H9 (cell line): ENCODE measurements at regions not wholly inside any gene's neighbourhood (a gene's known extent, or its start where the extent isn't known, plus 50 kb on each side); places are given as distances from the start of the nearest gene placed in this dataset.

Experiments used
- DNase-seq: peaks from one replicate; pipeline ENCODE4 v3.0.0-alpha.2; 2017
- H2AFZ ChIP-seq: one replicate; pipeline ENCODE4 v1.6.1; 2013; ENCODE audit warnings: mild to moderate bottlenecking, low read length, control low read depth, moderate library complexity
- H2AK5ac ChIP-seq: 2 replicates; pipeline ENCODE4 v1.6.1; 2013; ENCODE audit warnings: low read length, control low read depth, mixed read lengths; ENCODE audit not compliant: insufficient read length
- H2BK120ac ChIP-seq: one replicate; pipeline ENCODE4 v1.6.1; 2013; ENCODE audit warnings: low read depth, mild to moderate bottlenecking, low read length, control low read depth, inconsistent platforms; ENCODE audit not compliant: poor library complexity, severe bottlenecking
- H2BK12ac ChIP-seq: 2 replicates; pipeline ENCODE4 v1.6.1; 2013; ENCODE audit warnings: low read length, control low read depth, mixed read lengths, low read depth; ENCODE audit not compliant: insufficient read length
- H2BK15ac ChIP-seq: 2 replicates; pipeline ENCODE4 v1.6.1; 2013; ENCODE audit warnings: low read depth, low read length, control low read depth
- H2BK20ac ChIP-seq: one replicate; pipeline ENCODE4 v1.6.1; 2013; ENCODE audit warnings: low read depth, mild to moderate bottlenecking, low read length, control low read depth, inconsistent platforms; ENCODE audit not compliant: poor library complexity, severe bottlenecking
- H2BK5ac ChIP-seq: 2 replicates; pipeline ENCODE4 v1.6.1; 2013; ENCODE audit warnings: low read length, control low read depth, mixed read lengths; ENCODE audit not compliant: insufficient read length
- H3K14ac ChIP-seq: 2 replicates; pipeline ENCODE4 v1.6.1; 2013; ENCODE audit warnings: low read length, control low read depth; ENCODE audit not compliant: insufficient read depth
- H3K18ac ChIP-seq: 2 replicates; pipeline ENCODE4 v1.6.1; 2013; ENCODE audit warnings: low read depth, mild to moderate bottlenecking, mixed read lengths, low read length, control low read depth; ENCODE audit not compliant: insufficient read length
- H3K23ac ChIP-seq: 2 replicates; pipeline ENCODE4 v1.6.1; 2013; ENCODE audit warnings: low read length, control low read depth, mixed read lengths, low read depth; ENCODE audit not compliant: insufficient read length
- H3K23me2 ChIP-seq: 2 replicates; pipeline ENCODE4 v1.6.1; 2013; ENCODE audit warnings: low read depth, mild to moderate bottlenecking, mixed read lengths, low read length, control low read depth; ENCODE audit not compliant: insufficient read length, poor library complexity, severe bottlenecking
- H3K27ac ChIP-seq: 2 replicates; pipeline ENCODE4 v1.5.1; 2013; ENCODE audit warnings: low read length, control low read depth, mixed read lengths, low read depth; ENCODE audit not compliant: insufficient read length
- H3K27me3 ChIP-seq: 2 replicates; pipeline ENCODE4 v1.6.1; 2013; ENCODE audit warnings: low read length, control low read depth, inconsistent platforms; ENCODE audit not compliant: insufficient read depth
- H3K4ac ChIP-seq: 2 replicates; pipeline ENCODE4 v1.6.1; 2013; ENCODE audit warnings: low read depth, mild to moderate bottlenecking, control low read depth, inconsistent platforms, low read length, moderate library complexity
- H3K4me1 ChIP-seq: 2 replicates; pipeline ENCODE4 v1.6.1; 2013; ENCODE audit warnings: low read length, control low read depth, inconsistent platforms; ENCODE audit not compliant: insufficient read depth
- H3K4me2 ChIP-seq: 2 replicates; pipeline ENCODE4 v1.6.1; 2013; ENCODE audit warnings: low read length, control low read depth, mixed read lengths; ENCODE audit not compliant: insufficient read length, insufficient read depth
- H3K56ac ChIP-seq: 2 replicates; pipeline ENCODE4 v1.6.1; 2013; ENCODE audit warnings: low read depth, mild to moderate bottlenecking, mixed read lengths, low read length, control low read depth; ENCODE audit not compliant: insufficient read length
- H3K79me1 ChIP-seq: 2 replicates; pipeline ENCODE4 v1.6.1; 2013; ENCODE audit warnings: low read depth, mild to moderate bottlenecking, moderate library complexity, low read length, control low read depth, inconsistent platforms; ENCODE audit not compliant: insufficient read depth, poor library complexity, severe bottlenecking
- H3K79me2 ChIP-seq: 2 replicates; pipeline ENCODE4 v1.6.1; 2013; ENCODE audit warnings: low read length, control low read depth, inconsistent platforms; ENCODE audit not compliant: insufficient read depth
- H3K9ac ChIP-seq: 2 replicates; pipeline ENCODE4 v1.6.1; 2013; ENCODE audit warnings: low read length, control low read depth, mixed read lengths; ENCODE audit not compliant: insufficient read length; ENCODE audit errors: extremely low read depth
- H3K9me3 ChIP-seq: one replicate; pipeline ENCODE4 v1.6.1; 2013; ENCODE audit warnings: low read depth, low read length, inconsistent platforms; ENCODE audit not compliant: control insufficient read depth
- H3T11ph ChIP-seq: one replicate; pipeline ENCODE4 v1.6.1; 2013; ENCODE audit warnings: mild to moderate bottlenecking, low read length, control low read depth, inconsistent platforms
- H4K20me1 ChIP-seq: one replicate; pipeline ENCODE4 v1.6.1; 2013; ENCODE audit not compliant: control insufficient read depth, insufficient read length, insufficient read depth
- H4K5ac ChIP-seq: 2 replicates; pipeline ENCODE4 v1.6.1; 2013; ENCODE audit warnings: low read depth, mild to moderate bottlenecking, mixed read lengths, low read length, control low read depth; ENCODE audit not compliant: insufficient read length
- H4K8ac ChIP-seq: replicated peaks from 2 replicates; pipeline ENCODE4 v1.6.1; 2013; ENCODE audit warnings: low read length, control low read depth, mixed read lengths, low read depth; ENCODE audit not compliant: insufficient read length
- H4K91ac ChIP-seq: 2 replicates; pipeline ENCODE4 v1.6.1; 2013; ENCODE audit warnings: low read depth, mild to moderate bottlenecking, moderate library complexity, mixed read lengths, low read length, control low read depth; ENCODE audit not compliant: insufficient read length
- H3K27ac Mint-ChIP-seq, 3 experiments: 2 replicates in 2 of 3; 3 replicates in 1 of 3; pipeline ENCODE4 v1.8.0; 2020 to 2021; ENCODE audit warnings: mixed read lengths in 3 of 3, mild to moderate bottlenecking in 1 of 3, moderate library complexity in 1 of 3
- H3K27me3 Mint-ChIP-seq: 2 replicates; pipeline ENCODE4 v1.8.0; 2021; ENCODE audit warnings: low read depth, mild to moderate bottlenecking, moderate library complexity, mixed read lengths
- H3K36me3 Mint-ChIP-seq, 3 experiments: 2 replicates in 2 of 3; 3 replicates in 1 of 3; pipeline ENCODE4 v1.8.0; 2020 to 2021; ENCODE audit warnings: low read depth in 3 of 3, mixed read lengths in 3 of 3; ENCODE audit not compliant: insufficient read depth in 1 of 3
- H3K4me1 Mint-ChIP-seq, 2 experiments: 2 replicates each; pipeline ENCODE4 v1.8.0; 2020; ENCODE audit warnings: mixed read lengths in 2 of 2
- H3K4me3 Mint-ChIP-seq, 2 experiments: 2 replicates in 1 of 2; 3 replicates in 1 of 2; pipeline ENCODE4 v1.8.0; 2020 to 2021; ENCODE audit warnings: mild to moderate bottlenecking in 2 of 2, mixed read lengths in 2 of 2, moderate library complexity in 1 of 2
- H3K9me3 Mint-ChIP-seq, 2 experiments: 2 replicates in 1 of 2; 3 replicates in 1 of 2; pipeline ENCODE4 v1.8.0; 2020; ENCODE audit warnings: mild to moderate bottlenecking in 2 of 2, mixed read lengths in 2 of 2, moderate library complexity in 1 of 2
- CTCF ChIP-seq: fragments of 200-600 bp; sonication (generic); conservative IDR thresholded peaks from 3 replicates; pipeline ENCODE4 v1.8.0; 2021; ENCODE audit warnings: antibody characterized with exemption, mild to moderate bottlenecking

GRCh38 chr21:23478381-23478780 is 2128.9 kb downstream of the MRPL39 start:
- Histone ChIP-seq H3K27me3 (no peaks in the 10 kb centered on the region), H3K9ac (no peak overlapping the region), H2AK5ac (no peak overlapping the region), H3K9me3 (no peaks in the 10 kb centered on the region), H3K79me1 (no peaks in the 10 kb centered on the region), H3K23me2 (no peaks in the 10 kb centered on the region), H3K14ac (no peak overlapping the region), H3T11ph (no peak overlapping the region), H3K56ac (no peak overlapping the region), H4K91ac (no peak overlapping the region), H3K4me2 (no peak overlapping the region), H3K27ac (no peak overlapping the region), H3K18ac (no peak overlapping the region), H3K23ac (no peak overlapping the region), H2BK12ac (no peak overlapping the region), H3K79me2 (no peaks in the 10 kb centered on the region), H2BK15ac (no peak overlapping the region), H2BK20ac (no peak overlapping the region), H2BK5ac (no peak overlapping the region), H3K4ac (no peak overlapping the region), H4K20me1 (no peaks in the 10 kb centered on the region), H2AFZ (no peak overlapping the region), H3K4me1 (0 out of 2 replicates have a peak, but pooled peaks cover 2% of the 10 kb centered on the region), H4K5ac (no peak overlapping the region), H2BK120ac (no peak overlapping the region), H4K8ac (no peak overlapping the region)
- no peaks in the 10 kb centered on the region for H3K36me3 Mint-ChIP-seq
- peaks cover 0 to 3% of the 10 kb centered on the region in 2 experiments; a peak in 1 of 4 replicates for H3K4me1 Mint-ChIP-seq
- H3K27me3 Mint-ChIP-seq = no peaks in the 10 kb centered on the region
- H3K4me3 Mint-ChIP-seq = no peak overlapping the region
- TF ChIP-seq CTCF = no peak
- DNase-seq = no peak
- H3K9me3 Mint-ChIP-seq = peaks cover 0 to 6% of the 10 kb centered on the region in 2 experiments; a peak in 1 of 5 replicates
- H3K27ac Mint-ChIP-seq = no peak overlapping the region
